AG04450 (cell line): ENCODE measurements at regions not wholly inside any gene's neighbourhood (a gene's known extent, or its start where the extent isn't known, plus 50 kb on each side); places are given as distances from the start of the nearest gene placed in this dataset.

Experiments
- CTCF ChIA-PET: fragments of 300-600, 350-600 bp; formaldehyde crosslinking; extraction: SDS; loops from one replicate; lab custom pipeline; 2022; ENCODE audit warnings: antibody characterized with exemption, inconsistent platforms; lab: Charles Lee
- POLR2A ChIA-PET: fragments of 350-600 bp; formaldehyde crosslinking; extraction: SDS; loops from one replicate; lab custom pipeline; 2021; ENCODE audit warnings: antibody characterized with exemption, inconsistent platforms; lab: Yijun Ruan, JAX
- DNase-seq: peaks from one replicate; pipeline ENCODE4 v3.0.0-alpha.2; 2011; ENCODE audit warnings: low read depth, low spot score
- H3K27ac ChIP-seq: one replicate; pipeline ENCODE4 v1.5.1; 2012; ENCODE audit warnings: low read depth, low read length, control low read depth
- H3K27me3 ChIP-seq: one replicate; pipeline ENCODE4 v1.6.0; 2012; ENCODE audit warnings: low read length; ENCODE audit not compliant: control insufficient read depth, insufficient read depth
- H3K4me3 ChIP-seq: 2 replicates; pipeline ENCODE4 v1.5.1; 2011; ENCODE audit warnings: mild to moderate bottlenecking, low read depth, low read length, control low read depth
- H3K9me3 ChIP-seq: 2 replicates; pipeline ENCODE4 v1.5.1; 2012; ENCODE audit warnings: low read length; ENCODE audit not compliant: control insufficient read depth, insufficient read depth
- CTCF ChIP-seq: IDR thresholded peaks from 2 replicates; pipeline ENCODE4 v1.5.1; 2011; ENCODE audit warnings: low read depth, low read length, control low read depth, inconsistent platforms

- no peaks in the 10 kb centered on the region for H3K27me3 ChIP-seq
- DNase-seq = no peak
- H3K9me3 ChIP-seq = peaks cover 3% of the 10 kb centered on the region; the same call in 1 of the 2 replicates
- H3K27ac ChIP-seq = no peak overlapping the region
- TF ChIP-seq CTCF = no peak
- ChIA-PET CTCF (no interaction called here), POLR2A (no interaction called here)
- no peak overlapping the region for H3K4me3 ChIP-seq
Measured at GRCh38 chr16:58906981-58907715, 173.0 kb upstream of the GOT2 start.

- Histone ChIP-seq H3K27me3 (no peaks in the 10 kb centered on the region), H3K27ac (no peak overlapping the region), H3K9me3 (peaks cover 3% of the 10 kb centered on the region; the same call in 1 of the 2 replicates), H3K4me3 (no peak overlapping the region)
- no peak for DNase-seq
- CTCF ChIA-PET = no interaction called here
- POLR2A ChIA-PET = no interaction called here
- no peak for TF ChIP-seq CTCF
Measured at GRCh38 chr16:58904291-58904690, 170.2 kb upstream of the GOT2 start.

- Histone ChIP-seq H3K27me3 (no peaks in the 10 kb centered on the region), H3K27ac (no peak overlapping the region), H3K4me3 (no peak overlapping the region), H3K9me3 (no peaks in the 10 kb centered on the region)
- no peak for TF ChIP-seq CTCF
- DNase-seq = no peak
- CTCF ChIA-PET = no interaction called here
- POLR2A ChIA-PET = no interaction called here
Measured at GRCh38 chr16:58889516-58889915, 155.4 kb upstream of the GOT2 start.

- Histone ChIP-seq H3K4me3 (no peak overlapping the region), H3K27me3 (no peaks in the 10 kb centered on the region), H3K9me3 (no peaks in the 10 kb centered on the region; the same call in 1 of the 2 replicates), H3K27ac (no peak overlapping the region)
- POLR2A ChIA-PET = no interaction called here
- TF ChIP-seq CTCF = no peak
- no peak for DNase-seq
- CTCF ChIA-PET = no interaction called here
Measured at GRCh38 chr16:58885528-58886170, 151.5 kb upstream of the GOT2 start.

GRCh38 chr16:58884141-58884540 lies 150.0 kb upstream of the GOT2 start:
- Histone ChIP-seq H3K4me3 (no peak overlapping the region), H3K9me3 (no peaks in the 10 kb centered on the region; the same call in 1 of the 2 replicates), H3K27me3 (no peaks in the 10 kb centered on the region), H3K27ac (no peak overlapping the region)
- DNase-seq = no peak
- ChIA-PET CTCF (no interaction called here), POLR2A (no interaction called here)
- TF ChIP-seq CTCF = no peak
